HT1080 (cell line): ENCODE measurements at regions not wholly inside any gene's neighbourhood (a gene's known extent, or its start where the extent isn't known, plus 50 kb on each side); places are given as distances from the start of the nearest gene placed in this dataset.
"Not testable (repeated sequence)": the region's sequence is repeated elsewhere in the genome, so short reads cannot be mapped to it uniquely, and the experiment has no call there.

Experiments used
- DNase-seq: peaks from one replicate; pipeline ENCODE4 v3.0.0-alpha.2; 2015; ENCODE audit warnings: low read depth

- no peak for DNase-seq
These were observed 837.5 kb downstream of the MCTP2 start for GRCh38 chr15:95068701-95069521.

- no peak for DNase-seq
These were observed 844.7 kb downstream of the MCTP2 start for GRCh38 chr15:95075792-95076677.

- DNase-seq: no peak
These were observed 845.3 kb downstream of the MCTP2 start for GRCh38 chr15:95076678-95076990.

- no peak for DNase-seq
These were observed 846.6 kb downstream of the MCTP2 start for GRCh38 chr15:95078003-95078402.

- DNase-seq: not testable (repeated sequence)
These were observed 848.9 kb downstream of the MCTP2 start for GRCh38 chr15:95080228-95080627.

GRCh38 chr15:95085056-95085455 is 853.7 kb downstream of the MCTP2 start:
- DNase-seq: no peak

GRCh38 chr15:95086531-95087252 is 855.3 kb downstream of the MCTP2 start:
- peak; percentile 67 for DNase-seq

- no peak for DNase-seq
These were observed 855.9 kb downstream of the MCTP2 start for GRCh38 chr15:95087253-95087609.

GRCh38 chr15:95091444-95091843 is 860.1 kb downstream of the MCTP2 start:
- no peak for DNase-seq

- no peak for DNase-seq
These were observed 863.9 kb downstream of the MCTP2 start for GRCh38 chr15:95095250-95095649.

GRCh38 chr15:95096651-95097050 is 865.3 kb downstream of the MCTP2 start:
- DNase-seq: no peak

GRCh38 chr15:95097361-95097760 is 866.0 kb downstream of the MCTP2 start:
- no peak for DNase-seq

- peak; percentile 65 for DNase-seq
These were observed 873.9 kb downstream of the MCTP2 start for GRCh38 chr15:95105229-95105628.

GRCh38 chr15:95106801-95107200 is 875.4 kb downstream of the MCTP2 start:
- no peak for DNase-seq

- DNase-seq: no peak
These were observed 877.3 kb downstream of the MCTP2 start for GRCh38 chr15:95108673-95109072.

GRCh38 chr15:95111969-95112368 is 880.6 kb downstream of the MCTP2 start:
- no peak for DNase-seq

- DNase-seq: no peak
These were observed 881.7 kb downstream of the MCTP2 start for GRCh38 chr15:95113041-95113440.

- no peak for DNase-seq
These were observed 887.8 kb downstream of the MCTP2 start for GRCh38 chr15:95119041-95119610.

- DNase-seq: no peak
These were observed 889.2 kb downstream of the MCTP2 start for GRCh38 chr15:95120595-95120994.

- no peak for DNase-seq
These were observed 889.8 kb downstream of the MCTP2 start for GRCh38 chr15:95121191-95121590.

- no peak for DNase-seq
These were observed 894.4 kb downstream of the MCTP2 start for GRCh38 chr15:95125803-95126202.

- peak; percentile 17 for DNase-seq
These were observed 896.0 kb downstream of the MCTP2 start for GRCh38 chr15:95127356-95127755.
